Effector memory CD8-positive, alpha-beta T cell (primary cell): ENCODE measurements at regions not wholly inside any gene's neighbourhood (a gene's known extent, or its start where the extent isn't known, plus 50 kb on each side); places are given as distances from the start of the nearest gene placed in this dataset.

Experiments used
- ATAC-seq: fragments of 150-1000 bp; cut with Tn5 transposase; replicated peaks from 2 replicates; pipeline ENCODE4 v1.10.0; 2021; ENCODE audit warnings: mild to moderate bottlenecking, moderate library complexity
- DNase-seq, 3 experiments: peaks; one replicate each; pipeline ENCODE4 v3.0.0; 2021
- H3K27ac Mint-ChIP-seq, 2 donors: one replicate each; pipeline ENCODE4 v1.8.0; 2022; ENCODE audit warnings: mild to moderate bottlenecking in 2 of 2, mixed read lengths in 2 of 2, moderate library complexity in 2 of 2
- H3K27me3 Mint-ChIP-seq, 2 donors: one replicate each; pipeline ENCODE4 v1.8.0; 2022; ENCODE audit warnings: mixed read lengths in 2 of 2
- H3K36me3 Mint-ChIP-seq: one replicate; pipeline ENCODE4 v1.8.0; 2022; ENCODE audit warnings: mild to moderate bottlenecking, moderate library complexity, mixed read lengths; ENCODE audit not compliant: insufficient read depth
- H3K4me1 Mint-ChIP-seq, 2 donors: one replicate each; pipeline ENCODE4 v1.8.0; 2022; ENCODE audit warnings: low read depth in 2 of 2, mixed read lengths in 2 of 2
- H3K4me3 Mint-ChIP-seq, 2 donors: one replicate each; pipeline ENCODE4 v1.8.0; 2022; ENCODE audit warnings: mild to moderate bottlenecking in 2 of 2, mixed read lengths in 2 of 2, moderate library complexity in 2 of 2
- H3K9me3 Mint-ChIP-seq, 2 donors: one replicate each; pipeline ENCODE4 v1.8.0; 2022; ENCODE audit warnings: mixed read lengths in 2 of 2

GRCh38 chr16:63018581-63019223 is 982.5 kb upstream of the CDH8 start:
- no peaks in the 10 kb centered on the region for H3K4me1 Mint-ChIP-seq
- no peak overlapping the region for H3K4me3 Mint-ChIP-seq
- H3K9me3 Mint-ChIP-seq: peaks cover 15 to 19% of the 10 kb centered on the region in 2 donors
- no peak overlapping the region for H3K27ac Mint-ChIP-seq
- no peaks in the 10 kb centered on the region for H3K36me3 Mint-ChIP-seq
- DNase-seq: no peak
- ATAC-seq: no peak
- H3K27me3 Mint-ChIP-seq: no peaks in the 10 kb centered on the region

- Mint-ChIP-seq H3K27me3 (no peaks in the 10 kb centered on the region), H3K27ac (no peak overlapping the region), H3K4me1 (no peaks in the 10 kb centered on the region), H3K4me3 (no peak overlapping the region), H3K9me3 (peaks cover 10% of the 10 kb centered on the region in 2 donors), H3K36me3 (no peaks in the 10 kb centered on the region)
- ATAC-seq (no peak), DNase-seq (no peak)
Observed at GRCh38 chr16:63008688-63009087, 972.5 kb upstream of the CDH8 start.

DNA sequence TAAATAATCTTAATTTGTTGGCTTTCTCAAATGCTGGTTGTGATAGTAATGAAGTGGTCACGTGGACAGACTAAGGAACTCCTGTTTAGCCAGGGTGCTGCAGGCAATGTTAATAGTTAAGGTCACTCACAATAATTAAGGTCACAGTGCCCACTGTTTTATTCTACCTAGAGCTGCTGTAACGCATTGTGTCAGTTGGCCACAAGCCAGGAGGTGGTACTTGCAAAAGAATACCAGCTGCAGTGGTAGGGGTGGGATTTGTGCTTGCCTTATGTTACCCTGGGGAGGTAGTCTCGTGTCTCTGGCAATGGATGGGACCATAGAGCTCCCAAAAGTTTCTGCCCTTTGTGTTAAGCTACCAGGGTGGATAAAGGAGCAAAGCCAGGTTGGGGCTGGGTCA is 969.1 kb upstream of the CDH8 start:
- Mint-ChIP-seq H3K36me3 (no peaks in the 10 kb centered on the region), H3K27me3 (no peaks in the 10 kb centered on the region), H3K9me3 (peaks cover 7 to 19% of the 10 kb centered on the region in 2 donors), H3K27ac (no peak overlapping the region), H3K4me3 (no peak overlapping the region), H3K4me1 (no peaks in the 10 kb centered on the region)
- DNase-seq (no peak), ATAC-seq (no peak)

GRCh38 chr16:62989480-62989879 is 953.2 kb upstream of the CDH8 start:
- Mint-ChIP-seq H3K9me3 (peaks cover 4 to 9% of the 10 kb centered on the region in 2 donors), H3K36me3 (no peaks in the 10 kb centered on the region), H3K27ac (no peak overlapping the region), H3K4me3 (no peak overlapping the region), H3K4me1 (no peaks in the 10 kb centered on the region), H3K27me3 (no peaks in the 10 kb centered on the region)
- no peak for DNase-seq
- no peak for ATAC-seq

DNA sequence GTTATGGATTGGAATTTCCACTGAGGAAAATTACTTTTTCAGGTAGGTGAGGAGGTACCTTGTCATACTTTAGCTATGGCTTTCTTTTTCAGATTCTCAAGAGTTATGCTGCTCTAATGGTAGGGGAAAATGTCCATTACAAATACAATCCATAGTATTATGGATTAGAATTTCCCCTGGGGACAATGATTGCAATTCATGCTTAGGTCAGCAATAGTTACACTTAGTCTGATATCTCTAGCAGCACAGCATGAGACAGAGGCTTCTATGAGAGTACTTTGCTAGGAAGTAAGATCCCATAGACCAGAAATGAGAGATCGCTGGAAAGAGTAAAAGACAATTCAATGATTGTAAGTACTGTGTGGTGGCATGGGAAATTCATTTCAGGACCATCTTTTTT is 949.5 kb upstream of the CDH8 start:
- DNase-seq (no peak), ATAC-seq (no peak)
- H3K27ac Mint-ChIP-seq: no peak overlapping the region
- no peak overlapping the region for H3K4me3 Mint-ChIP-seq
- H3K4me1 Mint-ChIP-seq: no peaks in the 10 kb centered on the region
- peaks cover 5 to 9% of the 10 kb centered on the region in 2 donors for H3K9me3 Mint-ChIP-seq
- no peaks in the 10 kb centered on the region for H3K36me3 Mint-ChIP-seq
- no peaks in the 10 kb centered on the region for H3K27me3 Mint-ChIP-seq

GRCh38 chr16:62978451-62978850 is 942.2 kb upstream of the CDH8 start:
- no peak for DNase-seq
- Mint-ChIP-seq H3K4me1 (no peaks in the 10 kb centered on the region), H3K27me3 (no peaks in the 10 kb centered on the region), H3K4me3 (no peak overlapping the region), H3K36me3 (no peaks in the 10 kb centered on the region), H3K27ac (no peak overlapping the region), H3K9me3 (peaks cover 8 to 15% of the 10 kb centered on the region in 2 donors)
- ATAC-seq: no peak

- ATAC-seq (no peak), DNase-seq (no peak)
- H3K27me3 Mint-ChIP-seq: no peaks in the 10 kb centered on the region
- H3K27ac Mint-ChIP-seq: no peak overlapping the region
- H3K36me3 Mint-ChIP-seq: no peaks in the 10 kb centered on the region
- H3K4me3 Mint-ChIP-seq: no peak overlapping the region
- H3K4me1 Mint-ChIP-seq: no peaks in the 10 kb centered on the region
- H3K9me3 Mint-ChIP-seq: peaks cover 7 to 15% of the 10 kb centered on the region in 2 donors
Observed at GRCh38 chr16:62977876-62978275, 941.6 kb upstream of the CDH8 start.

DNA sequence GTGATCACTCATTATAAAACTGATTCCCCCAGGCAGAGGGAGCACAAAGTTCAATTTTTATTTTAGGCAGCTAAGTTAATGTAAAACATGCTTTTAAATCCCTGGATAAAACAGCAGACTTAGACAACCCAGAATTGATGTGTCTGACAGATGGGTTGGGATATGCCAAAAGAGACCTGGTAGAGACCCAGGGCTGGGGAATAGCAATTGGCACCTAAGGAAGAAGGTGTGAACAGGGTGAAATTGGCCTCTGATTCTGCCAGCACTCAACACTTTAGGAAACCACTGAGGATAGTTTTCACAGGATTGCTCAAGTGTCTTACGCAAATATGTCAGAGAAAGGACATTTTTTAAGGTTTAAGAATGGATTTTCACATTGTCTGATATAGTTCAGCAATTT is 938.2 kb upstream of the CDH8 start:
- no peaks in the 10 kb centered on the region for H3K27me3 Mint-ChIP-seq
- ATAC-seq (no peak), DNase-seq (no peak)
- no peaks in the 10 kb centered on the region for H3K4me1 Mint-ChIP-seq
- H3K27ac Mint-ChIP-seq: no peak overlapping the region
- no peak overlapping the region for H3K4me3 Mint-ChIP-seq
- H3K36me3 Mint-ChIP-seq: no peaks in the 10 kb centered on the region
- H3K9me3 Mint-ChIP-seq: peaks cover 7 to 15% of the 10 kb centered on the region in 2 donors

GRCh38 chr16:62970851-62971250 is 934.6 kb upstream of the CDH8 start:
- no peak overlapping the region for H3K4me3 Mint-ChIP-seq
- no peaks in the 10 kb centered on the region for H3K27me3 Mint-ChIP-seq
- no peak for ATAC-seq
- no peak for DNase-seq
- H3K27ac Mint-ChIP-seq: no peak overlapping the region
- H3K9me3 Mint-ChIP-seq: peaks cover 3 to 9% of the 10 kb centered on the region in 2 donors
- H3K4me1 Mint-ChIP-seq: no peaks in the 10 kb centered on the region
- H3K36me3 Mint-ChIP-seq: no peaks in the 10 kb centered on the region

DNA sequence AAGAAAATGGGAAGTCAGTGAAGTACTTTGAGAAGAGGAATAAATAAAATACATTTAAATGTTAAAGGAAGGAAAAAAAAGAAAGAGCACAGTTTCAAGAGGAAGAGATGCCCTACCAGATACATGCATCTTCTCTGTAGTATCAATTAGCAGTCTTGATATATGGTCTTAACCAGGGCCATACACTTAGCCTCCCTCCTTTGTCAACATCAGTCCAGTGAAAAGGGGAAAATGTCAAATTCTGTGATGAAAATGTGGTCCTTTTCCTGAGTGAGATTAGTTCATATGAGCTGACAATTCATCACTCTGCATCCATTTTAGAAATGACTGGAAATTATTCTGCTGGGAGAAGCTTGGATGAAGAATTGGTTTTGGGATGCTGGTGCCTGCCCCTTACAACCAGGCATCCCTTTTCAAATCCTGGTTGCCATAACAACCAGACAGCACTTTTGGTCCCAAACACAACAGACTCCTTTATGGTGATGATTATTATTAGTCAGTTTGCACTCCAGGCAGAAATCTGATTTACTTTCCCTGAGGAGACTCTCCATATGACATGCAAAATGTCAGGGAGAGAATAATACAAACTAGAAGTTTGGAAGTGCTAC is 933.6 kb upstream of the CDH8 start:
- H3K27ac Mint-ChIP-seq: no peak overlapping the region
- no peaks in the 10 kb centered on the region for H3K36me3 Mint-ChIP-seq
- peaks cover 2 to 4% of the 10 kb centered on the region in 2 donors for H3K9me3 Mint-ChIP-seq
- no peak overlapping the region for H3K4me3 Mint-ChIP-seq
- no peaks in the 10 kb centered on the region for H3K27me3 Mint-ChIP-seq
- DNase-seq (no peak), ATAC-seq (no peak)
- H3K4me1 Mint-ChIP-seq: no peaks in the 10 kb centered on the region

DNA sequence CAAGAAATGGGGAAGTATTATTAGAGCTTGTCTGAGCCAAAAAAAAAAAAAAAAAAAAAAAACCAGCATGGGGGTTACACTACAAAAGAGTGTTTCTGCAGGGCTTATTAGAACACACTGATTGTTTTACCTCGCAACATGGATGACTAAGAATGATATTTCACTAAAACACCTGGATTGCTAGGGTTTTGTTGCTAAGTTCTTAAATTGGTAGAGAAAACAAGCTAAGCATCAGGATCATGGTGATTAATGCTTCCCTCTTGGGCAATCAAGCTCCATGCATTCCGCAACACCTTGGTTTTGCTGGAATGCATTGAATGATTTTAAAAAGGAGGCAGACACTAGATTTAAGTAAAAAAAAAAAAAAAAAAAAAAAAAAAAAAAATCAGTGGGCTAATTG is 931.4 kb upstream of the CDH8 start:
- Mint-ChIP-seq H3K4me1 (no peaks in the 10 kb centered on the region), H3K4me3 (no peak overlapping the region), H3K36me3 (no peaks in the 10 kb centered on the region), H3K27me3 (no peaks in the 10 kb centered on the region), H3K27ac (no peak overlapping the region), H3K9me3 (no peaks in the 10 kb centered on the region)
- DNase-seq (no peak), ATAC-seq (no peak)

GRCh38 chr16:62967163-62967562 is 930.9 kb upstream of the CDH8 start:
- peaks cover 1 to 4% of the 10 kb centered on the region in 2 donors for H3K9me3 Mint-ChIP-seq

DNA sequence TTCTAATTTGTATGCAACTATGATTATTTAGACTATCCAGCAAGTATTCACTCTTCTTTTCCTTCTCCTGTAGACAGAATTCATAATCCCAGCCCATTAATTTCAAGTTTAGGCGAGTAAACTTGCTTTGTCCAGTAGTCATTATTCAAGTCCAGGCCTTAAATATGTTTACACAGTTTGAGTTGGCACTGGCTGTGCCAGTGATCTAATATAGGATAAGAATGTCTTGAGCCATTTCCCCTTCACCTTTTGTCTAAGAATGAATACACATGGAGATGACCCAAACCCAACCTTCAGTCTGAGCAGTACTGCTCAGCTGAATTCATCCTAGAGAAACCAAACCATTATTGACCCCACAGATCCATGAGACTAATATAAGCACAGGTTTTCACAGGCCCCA is 930.4 kb upstream of the CDH8 start:
- H3K4me1 Mint-ChIP-seq: no peaks in the 10 kb centered on the region
- H3K36me3 Mint-ChIP-seq: no peaks in the 10 kb centered on the region
- no peak overlapping the region for H3K4me3 Mint-ChIP-seq
- ATAC-seq: no peak
- peaks cover 6 to 9% of the 10 kb centered on the region in 2 donors for H3K9me3 Mint-ChIP-seq
- no peak for DNase-seq
- H3K27ac Mint-ChIP-seq: no peak overlapping the region
- no peaks in the 10 kb centered on the region for H3K27me3 Mint-ChIP-seq

More at GRCh38 chr16:62967163-62967562, 930.9 kb upstream of the CDH8 start:
- ATAC-seq: no peak
- no peaks in the 10 kb centered on the region for H3K4me1 Mint-ChIP-seq
- H3K36me3 Mint-ChIP-seq: no peaks in the 10 kb centered on the region
- DNase-seq: no peak
- H3K4me3 Mint-ChIP-seq: no peak overlapping the region
- H3K27me3 Mint-ChIP-seq: no peaks in the 10 kb centered on the region
- no peak overlapping the region for H3K27ac Mint-ChIP-seq

DNA sequence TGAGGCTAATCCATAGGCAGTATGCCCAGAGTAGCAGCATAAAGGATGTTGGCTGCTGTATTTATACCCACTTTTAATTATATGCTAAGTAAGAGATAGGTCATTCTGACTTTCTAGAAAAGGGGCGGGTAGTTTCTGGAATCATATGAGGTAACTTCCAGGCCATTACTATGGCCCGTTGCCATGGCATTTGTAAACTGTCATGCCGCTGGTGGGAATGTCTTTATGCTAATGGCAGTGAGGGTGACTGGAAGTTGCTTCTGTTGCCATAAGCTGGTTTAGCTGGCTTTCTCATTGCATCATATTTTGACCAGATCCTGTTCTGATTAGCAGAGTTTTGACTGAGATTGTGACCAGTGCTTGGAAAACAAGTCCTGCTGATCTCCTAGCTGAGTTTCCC is 929.6 kb upstream of the CDH8 start:
- DNase-seq (no peak), ATAC-seq (no peak)
- Mint-ChIP-seq H3K27ac (no peak overlapping the region), H3K4me1 (no peaks in the 10 kb centered on the region), H3K9me3 (peaks cover 6 to 9% of the 10 kb centered on the region in 2 donors), H3K4me3 (no peak overlapping the region), H3K27me3 (no peaks in the 10 kb centered on the region), H3K36me3 (no peaks in the 10 kb centered on the region)
